ENCODE measurements at regions not wholly inside any gene's neighbourhood (a gene's known extent, or its start where the extent isn't known, plus 50 kb on each side); places are given as distances from the start of the nearest gene placed in this dataset.

DNA sequence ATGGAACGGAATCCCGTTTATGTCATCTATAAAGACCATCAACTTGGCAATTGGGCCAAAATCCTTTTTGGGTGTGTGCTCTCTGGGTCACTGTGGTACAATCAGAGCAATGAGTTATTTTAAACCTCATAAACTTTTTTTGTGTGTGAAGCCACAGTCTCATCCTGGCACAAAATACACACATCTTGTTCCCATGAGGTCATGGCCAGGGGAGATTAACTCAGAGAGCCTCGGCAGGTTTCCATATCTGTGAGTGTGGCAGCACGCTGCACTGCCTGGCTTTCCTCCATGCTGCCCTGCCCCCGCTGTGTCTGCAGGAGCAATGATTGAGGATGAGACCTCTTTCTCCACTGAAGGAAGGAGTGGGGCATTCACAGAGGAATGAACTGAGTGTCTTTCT, 54.0 kb upstream of the DLG1 start:
- H3K4me1 ChIP-seq (ENCODE audit: insufficient read depth, low read length, poor library complexity, severe bottlenecking): peaks cover 11% of the 10 kb centered on the region
- H3K36me3 ChIP-seq (ENCODE audit: insufficient read depth, low read length): no peaks in the 10 kb centered on the region
- no peak overlapping the region for H3K4me3 ChIP-seq (ENCODE audit: low read depth, low read length, poor library complexity, severe bottlenecking)
- BruUV-seq (replicated peaks): no TSS peak
- H3K27ac ChIP-seq (ENCODE audit: low read depth, low read length, poor library complexity, severe bottlenecking): no peak overlapping the region
- no peak overlapping the region for H2AFZ ChIP-seq (ENCODE audit: low read length)
- H3K79me2 ChIP-seq (ENCODE audit: insufficient read depth, low read depth, low read length): no peaks in the 10 kb centered on the region
- no peaks in the 10 kb centered on the region for H4K20me1 ChIP-seq (ENCODE audit: insufficient read depth, low read length)
- no peak for DNase-seq (ENCODE audit: low spot score)
- ChIA-PET POLR2A (interaction anchor here (1.0 kb wide), 1 partner anchor 202 kb away, joined by 3 read pairs; no protein-coding TSS in a partner anchor), CTCF (ENCODE audit: unreplicated experiment) (no interaction called here)
- H3K9me3 ChIP-seq (ENCODE audit: low read length): no peaks in the 10 kb centered on the region
- TF ChIP-seq, protein P1, sequence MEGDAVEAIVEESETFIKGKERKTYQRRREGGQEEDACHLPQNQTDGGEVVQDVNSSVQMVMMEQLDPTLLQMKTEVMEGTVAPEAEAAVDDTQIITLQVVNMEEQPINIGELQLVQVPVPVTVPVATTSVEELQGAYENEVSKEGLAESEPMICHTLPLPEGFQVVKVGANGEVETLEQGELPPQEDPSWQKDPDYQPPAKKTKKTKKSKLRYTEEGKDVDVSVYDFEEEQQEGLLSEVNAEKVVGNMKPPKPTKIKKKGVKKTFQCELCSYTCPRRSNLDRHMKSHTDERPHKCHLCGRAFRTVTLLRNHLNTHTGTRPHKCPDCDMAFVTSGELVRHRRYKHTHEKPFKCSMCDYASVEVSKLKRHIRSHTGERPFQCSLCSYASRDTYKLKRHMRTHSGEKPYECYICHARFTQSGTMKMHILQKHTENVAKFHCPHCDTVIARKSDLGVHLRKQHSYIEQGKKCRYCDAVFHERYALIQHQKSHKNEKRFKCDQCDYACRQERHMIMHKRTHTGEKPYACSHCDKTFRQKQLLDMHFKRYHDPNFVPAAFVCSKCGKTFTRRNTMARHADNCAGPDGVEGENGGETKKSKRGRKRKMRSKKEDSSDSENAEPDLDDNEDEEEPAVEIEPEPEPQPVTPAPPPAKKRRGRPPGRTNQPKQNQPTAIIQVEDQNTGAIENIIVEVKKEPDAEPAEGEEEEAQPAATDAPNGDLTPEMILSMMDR (conservative IDR thresholded peaks at IDR 0.05; ENCODE audit: low read length): no peak
- TF ChIP-seq EZH2phosphoT487 (IDR thresholded peaks at IDR 0.05; ENCODE audit: borderline replicate concordance, low read depth, low read length): no peak
- no peaks in the 10 kb centered on the region for H3K9me2 ChIP-seq (ENCODE audit: insufficient read depth, low read length)
- no peak overlapping the region for H3K4me2 ChIP-seq (ENCODE audit: low read length)
- intact Hi-C loops (cut with micrococcal nuclease; ENCODE audit: unreplicated experiment): no loop called here

DNA sequence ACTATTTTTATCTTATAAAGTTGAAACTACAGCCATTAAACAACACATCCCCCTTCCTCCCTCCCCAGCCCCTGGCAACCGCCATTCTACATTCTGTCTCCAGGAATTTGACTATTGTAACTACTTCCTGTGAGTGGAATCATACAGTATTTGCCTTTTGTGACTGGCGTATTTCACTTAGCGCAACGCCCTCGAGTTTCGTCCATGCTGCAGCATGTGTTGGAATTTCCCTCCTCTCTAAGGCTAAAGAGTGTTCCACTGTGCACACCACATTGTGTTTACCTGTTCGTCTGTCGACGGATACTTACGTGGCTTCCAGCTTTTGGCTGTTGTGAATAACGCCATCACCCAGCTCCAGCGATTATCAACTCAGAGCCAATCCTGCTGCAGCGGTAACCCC, 52.0 kb upstream of the DLG1 start:
- Histone ChIP-seq H3K36me3 (ENCODE audit: insufficient read depth, low read length) (no peaks in the 10 kb centered on the region), H3K79me2 (ENCODE audit: insufficient read depth, low read depth, low read length) (no peaks in the 10 kb centered on the region), H3K4me3 (ENCODE audit: low read depth, low read length, poor library complexity, severe bottlenecking) (no peak overlapping the region), H4K20me1 (ENCODE audit: insufficient read depth, low read length) (no peaks in the 10 kb centered on the region), H3K9me2 (ENCODE audit: insufficient read depth, low read length) (no peaks in the 10 kb centered on the region), H3K4me2 (ENCODE audit: low read length) (no peak overlapping the region), H3K4me1 (ENCODE audit: insufficient read depth, low read length, poor library complexity, severe bottlenecking) (peaks cover 11% of the 10 kb centered on the region), H2AFZ (ENCODE audit: low read length) (no peak overlapping the region), H3K9me3 (ENCODE audit: low read length) (no peaks in the 10 kb centered on the region), H3K27ac (ENCODE audit: low read depth, low read length, poor library complexity, severe bottlenecking) (no peak overlapping the region)
- no peak for DNase-seq (ENCODE audit: low spot score)
- ChIA-PET CTCF (ENCODE audit: unreplicated experiment) (no interaction called here), POLR2A (interaction anchor here (1.3 kb wide), 1 partner anchor 15 kb away, joined by 3 read pairs; no protein-coding TSS in a partner anchor)
- intact Hi-C loops (cut with micrococcal nuclease; ENCODE audit: unreplicated experiment): no loop called here
- no peak for TF ChIP-seq EZH2phosphoT487 (IDR thresholded peaks at IDR 0.05; ENCODE audit: borderline replicate concordance, low read depth, low read length)
- TF ChIP-seq, protein P1 (conservative IDR thresholded peaks at IDR 0.05; ENCODE audit: low read length): no peak
- no TSS peak for BruUV-seq (replicated peaks)

DNA sequence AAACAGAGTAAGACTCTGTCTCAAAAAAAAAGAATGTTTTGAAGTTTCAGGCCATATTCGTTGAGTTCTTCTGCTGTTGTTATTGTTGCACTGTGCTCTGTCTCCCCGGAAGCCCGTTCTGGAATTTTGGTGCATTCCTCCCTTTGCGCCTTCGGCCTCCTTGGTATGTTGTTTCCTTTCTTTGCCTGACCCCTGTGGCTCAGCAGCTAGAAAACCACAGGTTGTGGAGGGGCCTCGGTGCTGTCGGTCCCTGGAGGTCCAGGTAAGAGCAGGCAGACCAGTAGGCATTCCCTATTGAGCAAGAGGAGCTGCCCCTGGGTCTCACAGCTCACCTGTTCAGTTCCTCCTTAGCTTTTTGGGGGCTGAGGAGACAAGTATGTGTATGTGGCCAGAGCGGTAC, 51.0 kb upstream of the DLG1 start:
- Histone ChIP-seq H3K4me2 (ENCODE audit: low read length) (no peak overlapping the region), H2AFZ (ENCODE audit: low read length) (no peak overlapping the region), H3K27ac (ENCODE audit: low read depth, low read length, poor library complexity, severe bottlenecking) (no peak overlapping the region), H3K4me1 (ENCODE audit: insufficient read depth, low read length, poor library complexity, severe bottlenecking) (peaks cover 2% of the 10 kb centered on the region), H3K36me3 (ENCODE audit: insufficient read depth, low read length) (no peaks in the 10 kb centered on the region), H4K20me1 (ENCODE audit: insufficient read depth, low read length) (no peaks in the 10 kb centered on the region), H3K9me3 (ENCODE audit: low read length) (no peaks in the 10 kb centered on the region), H3K79me2 (ENCODE audit: insufficient read depth, low read depth, low read length) (no peaks in the 10 kb centered on the region), H3K9me2 (ENCODE audit: insufficient read depth, low read length) (no peaks in the 10 kb centered on the region), H3K4me3 (ENCODE audit: low read depth, low read length, poor library complexity, severe bottlenecking) (no peak overlapping the region)
- POLR2A ChIA-PET: no interaction called here
- BruUV-seq (replicated peaks): no TSS peak
- TF ChIP-seq, protein P1 (conservative IDR thresholded peaks at IDR 0.05; ENCODE audit: low read length): no peak
- TF ChIP-seq EZH2phosphoT487 (IDR thresholded peaks at IDR 0.05; ENCODE audit: borderline replicate concordance, low read depth, low read length): no peak
- DNase-seq (ENCODE audit: low spot score): no peak
- CTCF ChIA-PET (ENCODE audit: unreplicated experiment): no interaction called here
- intact Hi-C loops (cut with micrococcal nuclease; ENCODE audit: unreplicated experiment): no loop called here
